ENCODE measurements at regions not wholly inside any gene's neighbourhood (a gene's known extent, or its start where the extent isn't known, plus 50 kb on each side); places are given as distances from the start of the nearest gene placed in this dataset.

DNA sequence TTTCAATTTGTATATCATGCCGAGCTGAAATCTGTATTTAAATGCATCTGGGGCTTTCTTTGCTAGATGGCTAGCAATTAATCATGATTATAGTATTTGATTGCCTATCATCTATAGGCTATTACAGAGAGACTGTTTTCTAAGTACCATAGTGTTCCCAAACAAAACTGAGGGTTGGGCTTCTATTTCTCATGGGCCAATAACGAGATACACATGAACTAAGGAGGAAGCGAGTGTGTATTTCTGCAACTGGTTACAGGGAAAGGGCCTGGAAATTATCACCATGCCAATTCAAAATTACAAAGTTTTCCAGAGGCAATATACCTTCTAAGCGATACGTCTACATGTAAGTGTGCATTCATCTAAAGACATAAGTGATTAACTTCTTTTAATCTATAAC, 744.5 kb upstream of the BRINP3 start (continued):
- no peak for TF ChIP-seq CREB1 (CRISPR knock-in tag; IDR thresholded peaks at IDR 0.05)
- TF ChIP-seq HMGA2 (CRISPR knock-in tag; IDR thresholded peaks at IDR 0.05): no peak
- no peak for TF ChIP-seq EMX1 (CRISPR knock-in tag; IDR thresholded peaks at IDR 0.05)

DNA sequence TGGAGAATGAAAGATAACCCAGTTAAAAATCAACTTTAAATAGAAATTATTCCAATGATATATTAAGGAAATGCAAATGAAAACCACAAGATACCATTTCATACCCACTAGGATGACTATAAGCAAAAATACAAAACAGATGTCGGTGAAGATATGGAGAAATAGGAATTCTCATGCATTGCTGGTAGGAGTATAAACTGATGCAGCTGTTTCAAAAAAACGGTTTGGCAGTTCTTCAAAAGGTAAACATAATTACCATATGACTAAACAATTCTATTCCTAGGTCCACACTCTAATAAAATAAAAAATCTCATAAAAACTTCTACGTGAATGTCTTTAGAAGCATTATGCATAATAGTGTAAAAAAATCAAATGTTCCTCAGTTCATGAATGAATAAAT, 763.3 kb upstream of the BRINP3 start:
- ATAC-seq: no peak
- Mint-ChIP-seq H3K9me3 (peaks cover 18% of the 10 kb centered on the region), H3K36me3 (no peaks in the 10 kb centered on the region), H3K27me3 (ENCODE audit: low read depth) (no peaks in the 10 kb centered on the region), H3K27ac (no peak overlapping the region), H3K4me1 (no peaks in the 10 kb centered on the region), H3K4me3 (no peak overlapping the region)
- ChIA-PET POLR2A (no interaction called here), CTCF (no interaction called here)
- DNase-seq (ENCODE audit: low spot score): no peak
- no peak for TF ChIP-seq ZNF416 (CRISPR knock-in tag; IDR thresholded peaks at IDR 0.05)
- TF ChIP-seq, protein P1, sequence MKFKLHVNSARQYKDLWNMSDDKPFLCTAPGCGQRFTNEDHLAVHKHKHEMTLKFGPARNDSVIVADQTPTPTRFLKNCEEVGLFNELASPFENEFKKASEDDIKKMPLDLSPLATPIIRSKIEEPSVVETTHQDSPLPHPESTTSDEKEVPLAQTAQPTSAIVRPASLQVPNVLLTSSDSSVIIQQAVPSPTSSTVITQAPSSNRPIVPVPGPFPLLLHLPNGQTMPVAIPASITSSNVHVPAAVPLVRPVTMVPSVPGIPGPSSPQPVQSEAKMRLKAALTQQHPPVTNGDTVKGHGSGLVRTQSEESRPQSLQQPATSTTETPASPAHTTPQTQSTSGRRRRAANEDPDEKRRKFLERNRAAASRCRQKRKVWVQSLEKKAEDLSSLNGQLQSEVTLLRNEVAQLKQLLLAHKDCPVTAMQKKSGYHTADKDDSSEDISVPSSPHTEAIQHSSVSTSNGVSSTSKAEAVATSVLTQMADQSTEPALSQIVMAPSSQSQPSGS (CRISPR knock-in tag; IDR thresholded peaks at IDR 0.05; ENCODE audit: borderline replicate concordance, low read depth): no peak
- no peak for TF ChIP-seq NFE2L1 (CRISPR knock-in tag; IDR thresholded peaks at IDR 0.05)
- TF ChIP-seq, protein P2, sequence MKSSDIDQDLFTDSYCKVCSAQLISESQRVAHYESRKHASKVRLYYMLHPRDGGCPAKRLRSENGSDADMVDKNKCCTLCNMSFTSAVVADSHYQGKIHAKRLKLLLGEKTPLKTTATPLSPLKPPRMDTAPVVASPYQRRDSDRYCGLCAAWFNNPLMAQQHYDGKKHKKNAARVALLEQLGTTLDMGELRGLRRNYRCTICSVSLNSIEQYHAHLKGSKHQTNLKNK (CRISPR knock-in tag; IDR thresholded peaks at IDR 0.05): no peak
- no peak for TF ChIP-seq ESRRA (CRISPR knock-in tag; IDR thresholded peaks at IDR 0.05; ENCODE audit: borderline replicate concordance)
- TF ChIP-seq NFATC4 (CRISPR knock-in tag; IDR thresholded peaks at IDR 0.05): no peak
- no peak for TF ChIP-seq ZNF671 (CRISPR knock-in tag; IDR thresholded peaks at IDR 0.05)
- TF ChIP-seq ZBTB21 (CRISPR knock-in tag; IDR thresholded peaks at IDR 0.05; ENCODE audit: borderline replicate concordance): no peak
- TF ChIP-seq RORB (CRISPR knock-in tag; IDR thresholded peaks at IDR 0.05): no peak
- TF ChIP-seq, protein P3, sequence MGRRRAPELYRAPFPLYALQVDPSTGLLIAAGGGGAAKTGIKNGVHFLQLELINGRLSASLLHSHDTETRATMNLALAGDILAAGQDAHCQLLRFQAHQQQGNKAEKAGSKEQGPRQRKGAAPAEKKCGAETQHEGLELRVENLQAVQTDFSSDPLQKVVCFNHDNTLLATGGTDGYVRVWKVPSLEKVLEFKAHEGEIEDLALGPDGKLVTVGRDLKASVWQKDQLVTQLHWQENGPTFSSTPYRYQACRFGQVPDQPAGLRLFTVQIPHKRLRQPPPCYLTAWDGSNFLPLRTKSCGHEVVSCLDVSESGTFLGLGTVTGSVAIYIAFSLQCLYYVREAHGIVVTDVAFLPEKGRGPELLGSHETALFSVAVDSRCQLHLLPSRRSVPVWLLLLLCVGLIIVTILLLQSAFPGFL (CRISPR knock-in tag; IDR thresholded peaks at IDR 0.05; ENCODE audit: borderline replicate concordance): no peak
- TF ChIP-seq, protein P4, sequence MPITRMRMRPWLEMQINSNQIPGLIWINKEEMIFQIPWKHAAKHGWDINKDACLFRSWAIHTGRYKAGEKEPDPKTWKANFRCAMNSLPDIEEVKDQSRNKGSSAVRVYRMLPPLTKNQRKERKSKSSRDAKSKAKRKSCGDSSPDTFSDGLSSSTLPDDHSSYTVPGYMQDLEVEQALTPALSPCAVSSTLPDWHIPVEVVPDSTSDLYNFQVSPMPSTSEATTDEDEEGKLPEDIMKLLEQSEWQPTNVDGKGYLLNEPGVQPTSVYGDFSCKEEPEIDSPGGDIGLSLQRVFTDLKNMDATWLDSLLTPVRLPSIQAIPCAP (CRISPR knock-in tag; IDR thresholded peaks at IDR 0.05): no peak
- no peak for TF ChIP-seq FOXJ3 (CRISPR knock-in tag; IDR thresholded peaks at IDR 0.05; ENCODE audit: borderline replicate concordance)

DNA sequence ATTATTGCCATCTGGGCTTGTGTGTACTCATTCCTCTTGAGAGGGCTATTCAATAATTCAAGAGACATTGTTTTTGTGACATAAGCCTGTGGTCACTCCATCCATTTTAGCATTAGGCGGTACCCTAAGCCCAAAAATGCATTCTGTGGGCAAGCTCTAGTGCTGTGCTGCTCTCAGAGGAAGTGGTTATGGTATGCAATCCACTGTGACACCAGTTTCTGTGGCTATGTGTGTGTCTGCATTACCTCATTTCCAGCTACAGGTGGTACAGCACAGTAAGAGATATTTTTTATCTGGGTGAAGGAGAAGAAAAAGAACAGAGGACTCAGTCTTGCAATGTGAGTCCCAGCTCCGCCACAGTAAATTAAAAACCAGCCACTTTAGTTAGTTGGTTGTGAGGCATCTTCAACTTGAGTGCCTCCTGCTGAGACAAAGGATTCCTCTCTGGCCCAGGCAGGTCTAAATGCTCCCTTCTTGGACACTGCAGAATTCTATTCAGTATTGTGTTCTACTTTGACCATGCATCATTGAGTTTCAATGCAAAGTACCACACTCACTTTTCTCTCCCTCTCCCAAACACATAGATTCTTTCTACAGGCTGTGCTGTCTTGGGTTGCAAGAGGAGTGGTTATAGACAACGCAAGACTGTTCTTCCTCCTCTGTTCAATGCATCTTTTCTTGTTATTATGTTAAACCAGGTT, 777.8 kb upstream of the BRINP3 start:
- no peaks in the 10 kb centered on the region for H3K9me3 Mint-ChIP-seq
- H3K27ac Mint-ChIP-seq: no peak overlapping the region
- no peaks in the 10 kb centered on the region for H3K27me3 Mint-ChIP-seq (ENCODE audit: low read depth)
- no peaks in the 10 kb centered on the region for H3K4me1 Mint-ChIP-seq
- DNase-seq (ENCODE audit: low spot score): no peak
- CTCF ChIA-PET: no interaction called here
- POLR2A ChIA-PET: no interaction called here
- no peaks in the 10 kb centered on the region for H3K36me3 Mint-ChIP-seq
- no peak overlapping the region for H3K4me3 Mint-ChIP-seq
- peak; percentile 26; the same call in 1 of the 2 replicates for ATAC-seq
- TF ChIP-seq, protein P5, sequence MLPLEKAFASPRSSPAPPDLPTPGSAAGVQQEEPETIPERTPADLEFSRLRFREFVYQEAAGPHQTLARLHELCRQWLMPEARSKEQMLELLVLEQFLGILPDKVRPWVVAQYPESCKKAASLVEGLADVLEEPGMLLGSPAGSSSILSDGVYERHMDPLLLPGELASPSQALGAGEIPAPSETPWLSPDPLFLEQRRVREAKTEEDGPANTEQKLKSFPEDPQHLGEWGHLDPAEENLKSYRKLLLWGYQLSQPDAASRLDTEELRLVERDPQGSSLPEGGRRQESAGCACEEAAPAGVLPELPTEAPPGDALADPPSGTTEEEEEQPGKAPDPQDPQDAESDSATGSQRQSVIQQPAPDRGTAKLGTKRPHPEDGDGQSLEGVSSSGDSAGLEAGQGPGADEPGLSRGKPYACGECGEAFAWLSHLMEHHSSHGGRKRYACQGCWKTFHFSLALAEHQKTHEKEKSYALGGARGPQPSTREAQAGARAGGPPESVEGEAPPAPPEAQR (CRISPR knock-in tag; IDR thresholded peaks at IDR 0.05): no peak
- TF ChIP-seq, protein P2 (CRISPR knock-in tag; IDR thresholded peaks at IDR 0.05): no peak
- TF ChIP-seq, protein P6, sequence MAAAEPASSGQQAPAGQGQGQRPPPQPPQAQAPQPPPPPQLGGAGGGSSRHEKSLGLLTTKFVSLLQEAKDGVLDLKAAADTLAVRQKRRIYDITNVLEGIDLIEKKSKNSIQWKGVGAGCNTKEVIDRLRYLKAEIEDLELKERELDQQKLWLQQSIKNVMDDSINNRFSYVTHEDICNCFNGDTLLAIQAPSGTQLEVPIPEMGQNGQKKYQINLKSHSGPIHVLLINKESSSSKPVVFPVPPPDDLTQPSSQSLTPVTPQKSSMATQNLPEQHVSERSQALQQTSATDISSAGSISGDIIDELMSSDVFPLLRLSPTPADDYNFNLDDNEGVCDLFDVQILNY (CRISPR knock-in tag; IDR thresholded peaks at IDR 0.05): no peak
- TF ChIP-seq, protein P7, sequence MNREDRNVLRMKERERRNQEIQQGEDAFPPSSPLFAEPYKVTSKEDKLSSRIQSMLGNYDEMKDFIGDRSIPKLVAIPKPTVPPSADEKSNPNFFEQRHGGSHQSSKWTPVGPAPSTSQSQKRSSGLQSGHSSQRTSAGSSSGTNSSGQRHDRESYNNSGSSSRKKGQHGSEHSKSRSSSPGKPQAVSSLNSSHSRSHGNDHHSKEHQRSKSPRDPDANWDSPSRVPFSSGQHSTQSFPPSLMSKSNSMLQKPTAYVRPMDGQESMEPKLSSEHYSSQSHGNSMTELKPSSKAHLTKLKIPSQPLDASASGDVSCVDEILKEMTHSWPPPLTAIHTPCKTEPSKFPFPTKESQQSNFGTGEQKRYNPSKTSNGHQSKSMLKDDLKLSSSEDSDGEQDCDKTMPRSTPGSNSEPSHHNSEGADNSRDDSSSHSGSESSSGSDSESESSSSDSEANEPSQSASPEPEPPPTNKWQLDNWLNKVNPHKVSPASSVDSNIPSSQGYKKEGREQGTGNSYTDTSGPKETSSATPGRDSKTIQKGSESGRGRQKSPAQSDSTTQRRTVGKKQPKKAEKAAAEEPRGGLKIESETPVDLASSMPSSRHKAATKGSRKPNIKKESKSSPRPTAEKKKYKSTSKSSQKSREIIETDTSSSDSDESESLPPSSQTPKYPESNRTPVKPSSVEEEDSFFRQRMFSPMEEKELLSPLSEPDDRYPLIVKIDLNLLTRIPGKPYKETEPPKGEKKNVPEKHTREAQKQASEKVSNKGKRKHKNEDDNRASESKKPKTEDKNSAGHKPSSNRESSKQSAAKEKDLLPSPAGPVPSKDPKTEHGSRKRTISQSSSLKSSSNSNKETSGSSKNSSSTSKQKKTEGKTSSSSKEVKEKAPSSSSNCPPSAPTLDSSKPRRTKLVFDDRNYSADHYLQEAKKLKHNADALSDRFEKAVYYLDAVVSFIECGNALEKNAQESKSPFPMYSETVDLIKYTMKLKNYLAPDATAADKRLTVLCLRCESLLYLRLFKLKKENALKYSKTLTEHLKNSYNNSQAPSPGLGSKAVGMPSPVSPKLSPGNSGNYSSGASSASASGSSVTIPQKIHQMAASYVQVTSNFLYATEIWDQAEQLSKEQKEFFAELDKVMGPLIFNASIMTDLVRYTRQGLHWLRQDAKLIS (CRISPR knock-in tag; IDR thresholded peaks at IDR 0.05; ENCODE audit: borderline replicate concordance): no peak
- TF ChIP-seq, protein P8, sequence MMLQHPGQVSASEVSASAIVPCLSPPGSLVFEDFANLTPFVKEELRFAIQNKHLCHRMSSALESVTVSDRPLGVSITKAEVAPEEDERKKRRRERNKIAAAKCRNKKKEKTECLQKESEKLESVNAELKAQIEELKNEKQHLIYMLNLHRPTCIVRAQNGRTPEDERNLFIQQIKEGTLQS (CRISPR knock-in tag; conservative IDR thresholded peaks at IDR 0.05): no peak
